GM19351 (cell line): ENCODE measurements at regions not wholly inside any gene's neighbourhood (a gene's known extent, or its start where the extent isn't known, plus 50 kb on each side); places are given as distances from the start of the nearest gene placed in this dataset.
"Not testable (repeated sequence)": the region's sequence is repeated elsewhere in the genome, so short reads cannot be mapped to it uniquely, and the experiment has no call there.

Experiments used
- ATAC-seq: cut with Tn5 transposase; IDR thresholded peaks from one replicate; pipeline ENCODE4 v1.9.1; 2021; ENCODE audit warnings: mild to moderate bottlenecking, moderate library complexity; ENCODE audit not compliant: unreplicated experiment

DNA sequence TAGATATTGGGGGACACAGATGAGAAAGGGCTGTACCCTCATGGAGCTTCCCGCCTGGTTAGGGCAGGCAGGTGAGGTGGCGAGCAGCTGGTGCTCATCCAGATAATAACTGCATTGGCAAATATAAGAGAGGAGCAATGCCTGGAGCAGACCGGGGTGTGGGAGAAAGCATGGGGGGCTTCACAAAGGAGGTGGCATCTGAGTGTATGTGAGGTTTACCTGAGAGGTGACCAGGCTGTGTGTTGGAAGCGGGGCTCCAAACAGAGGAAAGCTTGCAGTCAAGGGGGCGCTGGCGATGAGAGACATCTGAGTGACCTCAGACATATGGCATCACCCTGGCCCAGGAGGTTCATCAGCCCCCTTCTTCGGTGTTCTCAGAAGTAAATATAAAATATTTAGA is 72.1 kb upstream of the PMEPA1 start:
- no peak for ATAC-seq

DNA sequence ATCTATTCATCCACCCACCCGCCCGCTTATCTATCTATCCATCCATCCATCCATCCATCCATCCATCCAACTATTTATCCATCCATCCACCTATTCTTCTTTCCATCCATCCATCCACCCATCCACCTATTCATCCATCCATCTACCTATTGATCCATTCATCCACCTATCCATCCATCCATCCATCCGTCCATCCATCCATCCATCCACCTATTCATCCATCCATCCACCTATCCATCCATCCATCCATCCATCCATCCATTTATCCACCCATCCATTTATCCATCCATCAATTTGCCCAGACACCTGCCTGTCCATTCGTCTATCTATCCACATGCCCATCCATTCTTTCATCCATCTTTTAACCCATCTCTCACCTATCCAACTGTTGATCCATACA is 71.1 kb upstream of the PMEPA1 start:
- no peak for ATAC-seq

DNA sequence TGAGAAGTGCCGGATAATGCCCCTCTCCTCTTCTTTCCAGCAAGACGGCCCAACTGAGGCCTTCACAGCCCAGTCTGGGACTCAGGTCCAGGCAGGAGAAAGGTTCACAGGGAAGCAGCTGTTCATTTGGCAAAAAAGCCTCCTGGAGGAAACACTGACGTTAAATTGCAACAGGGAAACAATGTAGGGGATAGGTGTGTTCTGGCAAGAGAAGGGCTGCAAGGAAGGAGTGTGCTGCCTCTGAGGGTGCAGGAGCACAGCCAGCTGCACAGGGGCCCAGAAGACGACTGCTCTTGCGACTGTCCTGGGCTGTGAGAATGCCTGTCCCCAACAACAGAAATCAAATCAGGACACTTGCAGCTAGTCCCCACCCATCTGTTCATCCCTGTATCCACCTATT is 70.6 kb upstream of the PMEPA1 start:
- no peak for ATAC-seq

DNA sequence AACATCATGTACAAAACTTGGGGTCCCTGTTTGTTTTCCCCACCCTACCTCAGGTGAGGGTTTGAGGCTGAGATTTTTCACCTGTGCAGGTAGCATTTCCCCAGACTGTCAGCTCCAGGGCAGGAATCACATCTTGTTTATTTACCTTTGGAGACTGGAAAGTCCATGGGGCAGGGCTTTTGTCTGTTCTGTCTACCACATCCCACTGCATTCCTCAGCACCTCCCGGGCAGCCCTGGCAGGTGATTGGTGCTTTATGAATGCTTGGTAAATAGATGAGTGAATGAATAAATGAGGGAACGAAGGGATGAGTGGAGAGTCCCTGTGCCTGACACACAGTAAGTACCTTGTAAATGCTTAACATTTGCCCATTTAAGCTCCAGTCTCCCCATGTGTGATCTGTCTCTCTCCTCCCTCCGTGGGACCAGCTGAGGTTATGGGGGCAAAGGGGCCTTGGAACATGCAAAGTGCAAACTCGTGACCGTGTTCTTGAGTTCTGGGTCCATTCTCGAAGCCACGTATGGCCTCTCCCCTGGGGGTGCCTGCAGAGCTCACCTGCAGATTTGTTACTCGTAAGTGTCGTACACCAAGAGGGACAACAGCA is 69.7 kb upstream of the PMEPA1 start:
- no peak for ATAC-seq

DNA sequence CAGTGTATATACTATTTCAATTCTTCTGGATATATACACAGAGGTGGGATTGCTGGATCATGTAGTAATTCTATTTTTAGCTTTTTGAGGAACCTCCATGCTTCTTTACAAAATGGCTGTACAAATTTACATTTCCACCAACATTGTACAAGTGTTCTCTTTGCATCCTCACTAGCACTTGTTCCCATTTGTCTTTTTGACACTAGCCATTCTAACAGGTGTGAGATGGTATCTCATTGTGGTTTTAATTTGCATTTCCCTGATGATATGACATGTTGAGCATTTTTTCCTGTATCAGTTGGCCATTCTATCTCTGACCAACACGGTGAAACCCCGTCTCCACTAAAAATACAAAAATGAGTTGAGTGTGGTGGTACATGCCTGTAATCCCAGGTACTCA is 68.1 kb upstream of the PMEPA1 start:
- no peak for ATAC-seq

DNA sequence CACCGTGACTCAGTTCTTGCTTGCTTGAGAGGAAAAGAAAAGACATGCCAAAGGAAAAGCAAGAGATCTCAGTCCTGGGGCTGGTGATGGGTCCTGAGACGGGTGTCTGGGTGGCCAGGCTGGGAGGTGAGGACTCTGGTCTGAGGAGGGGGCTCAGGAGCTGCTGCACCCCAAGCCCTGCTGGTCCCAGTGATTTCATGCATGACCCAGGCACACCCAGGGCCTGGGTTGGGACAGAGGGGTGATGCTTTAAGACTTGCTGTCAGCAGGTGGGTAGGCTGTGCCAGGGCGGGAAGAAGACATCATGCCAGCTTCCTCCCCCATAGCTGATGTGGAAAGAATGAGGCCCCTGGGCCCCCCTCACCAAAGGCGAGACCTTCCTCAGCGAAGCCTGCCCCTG is 65.1 kb upstream of the PMEPA1 start:
- ATAC-seq = no peak

DNA sequence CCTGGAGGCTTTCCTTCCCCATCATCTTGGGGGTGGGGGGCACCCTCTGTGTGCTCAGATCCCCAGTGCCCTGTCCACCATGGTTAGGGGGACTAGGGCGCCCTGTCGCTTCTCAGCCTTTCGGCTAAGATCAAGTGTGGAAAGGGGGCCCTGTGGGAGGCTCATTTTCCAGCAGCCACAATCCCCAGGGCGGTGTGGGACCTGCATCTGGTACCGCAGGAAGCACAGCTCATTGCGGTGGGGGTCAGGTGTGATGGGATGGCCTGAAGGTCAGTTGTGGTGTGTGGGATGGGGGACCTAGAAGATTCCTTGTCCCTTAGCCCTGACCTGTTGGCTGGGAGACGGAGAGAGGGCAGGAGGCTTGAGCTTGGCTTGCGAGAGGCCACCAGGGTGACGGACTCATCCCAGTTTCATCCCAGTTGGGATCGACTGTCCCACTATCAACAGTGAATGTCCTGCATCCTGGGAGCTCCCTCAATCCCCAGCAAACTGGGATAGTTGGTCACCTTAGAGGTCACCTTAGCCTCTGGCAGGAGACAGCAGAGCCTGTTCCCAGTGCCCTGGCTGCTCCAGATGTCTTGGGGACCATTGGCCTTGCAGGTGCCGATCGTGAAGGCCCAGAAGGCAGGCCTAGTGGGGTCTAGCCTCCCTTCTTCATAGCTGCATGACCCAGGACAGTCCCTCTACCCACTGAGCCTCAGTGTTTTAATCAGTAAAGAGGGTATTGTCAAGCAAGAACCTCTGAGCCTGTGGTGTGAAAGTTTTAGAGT is 64.5 kb upstream of the PMEPA1 start:
- ATAC-seq = no peak

DNA sequence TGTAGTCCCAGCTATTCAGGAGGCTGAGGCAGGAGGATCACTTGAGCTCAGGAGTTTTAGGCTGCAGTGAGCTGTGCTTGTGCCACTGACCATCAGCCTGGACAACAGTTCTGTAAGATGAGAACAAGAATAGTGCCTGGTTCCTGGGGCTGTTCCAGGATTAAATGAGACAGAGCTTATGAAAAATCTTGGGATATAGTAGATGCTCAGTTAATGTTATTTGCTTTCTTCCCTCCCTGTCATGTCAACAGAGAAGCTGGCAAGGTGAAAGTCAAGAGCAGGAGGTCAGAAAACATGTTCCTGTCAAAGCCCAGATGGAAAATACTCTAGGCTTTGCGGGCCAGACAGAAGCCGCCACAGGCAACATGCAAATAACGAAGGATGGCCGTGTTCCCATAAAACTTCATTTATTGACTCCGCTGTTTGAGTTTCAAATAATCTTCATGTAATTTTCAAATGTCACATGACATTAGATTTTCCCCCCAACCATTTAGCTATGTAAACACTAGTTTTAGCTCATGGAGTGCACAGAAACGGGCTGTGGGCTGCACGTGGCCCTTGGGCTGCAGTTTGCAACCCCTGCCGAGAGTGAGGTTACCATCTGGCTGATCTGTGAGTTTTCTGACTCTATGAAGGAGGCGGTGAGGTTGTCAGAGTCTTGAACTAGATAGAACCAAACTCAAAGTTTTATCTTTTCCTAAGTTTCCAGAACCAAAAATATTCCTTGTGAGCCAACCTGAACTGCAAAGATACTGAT is 63.4 kb upstream of the PMEPA1 start:
- ATAC-seq = no peak

DNA sequence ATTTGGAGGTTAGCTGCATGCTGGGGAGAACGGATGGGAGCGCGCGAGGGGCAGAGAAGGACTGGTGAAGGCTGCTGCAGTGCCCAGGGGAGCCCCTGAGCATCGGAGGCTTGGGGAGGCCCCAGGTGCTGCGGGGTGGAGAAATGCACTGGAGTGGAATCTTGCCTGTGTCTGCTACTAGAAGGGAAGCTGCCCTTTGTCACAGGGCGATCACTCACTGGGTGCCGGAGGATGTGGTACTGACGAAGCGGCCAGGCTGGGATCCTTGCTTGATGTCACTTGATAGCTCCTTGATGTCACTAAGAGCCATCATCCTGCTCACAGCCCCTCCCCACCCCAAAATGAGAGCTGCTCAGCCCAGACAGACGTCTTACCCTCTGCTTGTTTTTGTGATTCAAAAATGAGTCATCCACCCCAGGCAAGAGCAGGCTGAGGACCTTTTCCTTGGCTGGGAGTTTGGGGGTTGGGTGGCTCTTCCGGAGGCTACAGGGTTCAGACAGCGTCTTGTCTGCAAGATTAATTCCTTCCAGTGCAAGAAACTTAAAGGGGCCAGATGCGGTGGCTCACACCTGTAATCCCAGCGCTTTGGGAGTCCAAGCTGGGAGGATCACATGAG is 62.6 kb upstream of the PMEPA1 start:
- no peak for ATAC-seq

DNA sequence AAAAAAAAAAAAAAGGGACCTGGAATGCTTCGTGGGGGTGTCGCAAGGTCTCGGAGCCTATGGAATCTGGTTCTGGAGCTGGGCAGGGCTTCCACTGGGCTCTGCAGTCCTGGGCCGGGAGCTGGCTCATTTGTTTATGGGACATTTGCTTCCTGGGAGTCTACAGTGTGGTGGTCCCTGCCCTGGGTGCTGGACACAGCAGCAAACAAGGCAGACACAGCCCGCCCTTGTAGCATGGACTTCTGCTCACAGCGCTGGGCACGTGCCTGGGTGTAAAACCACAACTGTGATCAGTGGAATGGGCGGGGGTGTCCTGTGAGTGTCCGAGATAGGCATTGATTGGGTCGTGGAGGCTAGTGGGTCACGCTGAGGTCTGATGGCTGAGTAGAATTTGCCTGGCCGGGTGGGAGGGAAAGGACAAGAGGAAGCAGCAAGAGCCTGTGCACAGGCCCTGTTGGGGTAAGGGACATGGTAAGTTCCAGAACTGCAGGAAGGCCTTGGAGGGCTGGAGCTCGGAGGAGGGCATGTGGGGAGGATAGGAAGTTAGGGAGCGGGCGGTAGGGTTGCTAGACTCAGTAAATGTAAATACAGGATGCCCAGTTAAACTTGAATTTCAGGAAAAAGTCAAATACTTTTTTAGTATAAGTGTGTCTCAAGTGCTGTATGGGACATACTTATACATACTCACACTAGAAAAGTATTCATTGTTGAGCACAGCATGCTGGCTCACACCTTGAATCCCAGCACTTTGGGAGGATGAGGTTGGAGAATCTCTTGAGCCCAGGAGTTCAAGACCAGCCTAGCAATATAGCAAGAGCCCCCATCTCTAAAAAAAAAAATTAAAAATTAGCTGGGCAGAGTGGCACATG is 61.3 kb upstream of the PMEPA1 start:
- no peak for ATAC-seq

DNA sequence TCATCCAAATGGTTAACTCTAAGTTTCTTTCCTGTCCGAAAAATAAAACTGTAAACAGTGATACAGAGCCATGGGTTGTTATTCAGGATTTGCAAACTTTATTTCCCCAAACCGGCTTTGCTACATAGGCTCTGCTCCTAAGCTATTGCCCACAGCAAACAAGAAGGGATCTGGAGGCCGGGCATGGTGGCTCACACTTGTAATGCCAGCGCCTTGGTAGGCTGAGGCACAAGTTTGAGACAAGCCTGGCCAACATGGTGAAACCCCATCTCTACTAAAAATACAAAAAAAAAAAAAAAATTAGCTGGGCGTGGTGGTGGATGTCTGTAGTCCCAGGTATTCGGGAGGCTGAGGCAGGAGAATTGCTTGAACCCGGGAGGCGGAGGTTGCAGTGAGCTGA is 60.6 kb upstream of the PMEPA1 start:
- not testable (repeated sequence) for ATAC-seq

DNA sequence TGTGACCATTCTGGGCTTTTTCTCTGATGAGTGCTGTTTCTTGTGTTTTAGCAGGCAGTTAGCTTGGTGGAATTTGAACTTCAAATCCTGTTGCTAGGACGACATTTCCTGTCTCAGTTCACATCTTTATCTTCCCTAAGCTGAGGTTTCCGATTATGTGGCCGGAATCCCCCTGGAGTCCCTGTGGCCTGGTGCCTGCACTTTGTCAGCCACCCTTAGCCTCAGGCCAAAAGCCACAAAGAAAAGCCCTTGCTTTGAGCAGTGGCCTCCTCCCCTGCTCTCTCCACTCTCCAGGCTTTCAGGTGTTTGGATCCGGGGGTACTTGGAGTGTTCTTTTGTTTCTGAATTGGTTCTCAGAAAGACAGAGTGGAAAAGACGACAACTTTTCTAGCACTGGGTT is 59.9 kb upstream of the PMEPA1 start:
- no peak for ATAC-seq

DNA sequence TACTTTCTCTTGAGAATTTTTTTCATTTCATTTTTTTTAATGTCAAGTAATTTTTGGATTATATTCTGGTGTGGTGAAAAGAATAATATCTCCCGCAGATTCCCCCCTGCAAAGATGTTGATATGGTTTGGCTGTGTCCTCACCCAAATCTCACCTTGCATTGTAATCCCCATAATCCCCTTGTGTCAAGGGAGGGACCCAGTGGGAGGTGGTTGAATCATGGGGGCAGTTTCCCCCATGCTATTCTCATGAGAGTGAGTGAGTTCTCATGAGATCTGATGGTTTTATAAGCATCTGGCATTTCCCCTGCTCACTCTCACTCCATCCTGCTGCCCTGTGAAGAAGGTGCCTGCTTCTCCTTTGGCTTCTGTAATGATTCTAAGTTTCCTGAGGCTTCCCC is 58.7 kb upstream of the PMEPA1 start:
- ATAC-seq = no peak

DNA sequence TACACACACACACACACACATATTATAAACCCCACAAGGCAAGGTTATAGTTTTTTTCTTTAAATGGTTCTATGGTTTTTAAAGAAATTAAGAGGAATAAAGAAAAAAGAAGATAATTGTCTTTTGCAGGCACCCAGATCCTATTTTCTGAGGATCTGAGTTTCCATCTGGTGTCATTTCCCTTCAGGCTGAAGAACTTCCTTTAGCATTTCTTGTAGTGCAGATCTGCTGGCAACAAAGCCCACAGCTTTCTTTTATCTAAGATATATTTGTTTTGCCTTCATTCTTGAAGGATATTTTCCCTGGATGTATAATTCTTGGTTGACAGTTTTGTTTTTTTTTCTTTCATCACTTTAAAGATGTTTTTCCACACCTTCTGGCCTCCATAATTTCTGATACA is 57.6 kb upstream of the PMEPA1 start:
- no peak for ATAC-seq

DNA sequence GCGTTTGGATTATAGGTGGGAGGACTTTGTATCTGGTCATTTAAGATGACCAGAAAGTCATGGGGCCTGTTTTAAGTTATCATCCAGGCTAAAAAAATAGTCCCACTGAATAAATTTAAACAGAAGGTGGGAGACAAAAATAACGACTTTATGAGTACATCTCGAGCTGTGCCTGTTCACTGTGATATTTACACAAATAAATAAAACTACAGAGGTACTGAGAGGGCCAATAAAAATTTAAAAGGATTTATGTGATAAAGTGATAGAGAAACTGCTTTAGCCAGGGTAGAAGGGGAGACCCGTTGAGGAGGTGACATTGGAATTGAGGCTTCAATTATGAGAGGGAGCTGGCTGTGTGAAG is 53.4 kb upstream of the PMEPA1 start:
- ATAC-seq = no peak

DNA sequence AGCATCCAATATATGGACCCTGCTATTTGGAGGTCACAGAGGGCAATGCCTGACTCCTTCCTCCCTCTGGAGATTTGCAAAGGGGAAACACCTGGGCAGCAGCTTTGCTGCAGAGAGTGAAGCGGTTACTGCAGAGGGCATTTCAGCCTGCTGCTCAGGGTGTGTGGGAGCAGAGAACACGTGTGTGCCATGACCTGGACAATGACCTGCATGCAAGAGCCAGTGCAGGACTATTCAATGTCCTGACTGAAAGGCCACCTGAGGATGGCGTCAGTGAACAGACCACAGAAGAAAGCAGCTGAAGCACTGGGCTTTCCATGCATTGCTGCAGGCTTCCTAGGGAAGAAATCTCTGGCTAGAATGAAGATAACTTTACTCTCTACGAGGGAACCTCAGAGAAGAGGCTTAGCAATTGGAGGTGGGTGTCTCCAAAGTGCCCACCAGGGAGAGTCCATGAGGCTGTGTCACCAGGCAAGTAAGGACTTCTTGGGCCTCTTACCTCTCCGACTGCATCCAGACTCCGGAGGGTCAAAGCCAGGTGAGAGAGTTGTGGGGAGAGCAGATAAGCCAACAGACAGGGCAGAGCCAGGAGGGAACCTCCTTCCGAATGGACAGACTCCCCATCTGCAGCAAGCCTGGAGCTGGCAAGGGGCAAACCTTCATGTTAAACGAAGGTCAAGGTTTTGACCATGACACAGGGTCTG is 52.9 kb upstream of the PMEPA1 start:
- no peak for ATAC-seq

DNA sequence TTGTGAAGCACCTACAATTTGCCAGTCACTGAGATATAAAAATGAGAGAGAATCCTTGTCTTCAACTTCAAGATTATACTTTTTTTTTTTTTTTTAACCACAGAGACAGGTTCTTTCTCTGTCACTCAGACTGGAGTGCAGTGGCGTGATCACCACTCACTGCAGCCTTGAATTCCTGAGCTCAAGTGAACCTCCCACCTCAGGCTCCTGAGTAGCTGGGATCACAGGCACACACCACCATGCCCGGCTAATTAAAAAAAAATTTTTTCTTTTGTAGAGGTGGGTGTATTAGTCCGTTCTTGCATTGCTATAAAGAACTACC is 51.6 kb upstream of the PMEPA1 start:
- ATAC-seq = no peak

DNA sequence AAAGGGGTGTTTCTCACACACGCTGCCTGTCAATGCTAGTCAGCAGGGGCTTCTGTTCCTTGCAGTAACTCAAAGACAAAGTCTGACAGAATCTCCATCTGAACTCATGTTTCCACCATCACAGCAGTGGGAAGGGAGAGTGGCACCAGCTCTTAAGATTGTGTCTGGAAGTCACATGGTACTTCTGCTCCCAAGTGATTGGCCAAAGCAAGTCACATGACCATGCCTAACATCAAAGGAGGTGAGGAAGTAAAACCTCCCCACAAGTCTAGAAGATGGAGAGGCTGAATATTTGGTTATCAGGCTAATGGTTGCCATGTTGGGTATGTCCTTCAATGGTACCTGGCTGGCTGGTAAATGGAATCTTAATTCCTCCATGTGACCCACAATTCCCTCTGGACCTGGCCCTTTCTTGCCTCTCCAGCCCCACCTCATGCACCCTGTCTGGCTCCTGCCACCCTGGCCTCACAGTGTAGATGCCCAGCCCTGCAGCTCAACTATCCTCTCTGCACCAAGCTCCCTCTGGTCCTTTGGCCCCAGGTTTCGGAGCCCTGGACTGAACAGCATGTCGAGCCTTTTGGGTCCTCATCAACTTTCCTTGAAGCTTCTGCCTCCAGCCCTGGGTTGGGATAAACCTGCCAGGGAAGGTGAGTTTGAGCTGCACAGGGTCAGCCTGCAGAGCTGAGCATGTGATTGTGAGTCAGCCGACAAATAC is 51.0 kb upstream of the PMEPA1 start:
- ATAC-seq = no peak

DNA sequence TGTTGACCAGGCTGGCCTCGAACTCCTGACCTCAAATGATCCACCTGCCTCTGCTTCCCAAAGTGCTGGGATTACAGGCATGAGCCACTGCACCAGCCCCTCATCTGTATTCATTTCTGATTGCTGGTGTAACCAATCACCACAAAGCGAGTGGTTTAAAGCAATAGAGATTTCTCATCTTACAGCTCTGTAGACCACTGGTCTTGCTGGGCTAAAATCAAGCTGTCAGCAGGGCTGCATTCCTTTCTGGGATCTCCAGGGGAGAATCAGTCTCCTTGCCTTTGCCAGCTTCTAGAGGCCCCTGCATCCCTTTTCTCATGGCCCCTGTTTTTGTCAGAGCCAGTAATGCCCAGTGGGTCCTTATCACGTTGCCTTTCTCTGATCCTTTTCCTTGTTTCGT is 49.9 kb upstream of the PMEPA1 start:
- ATAC-seq = no peak
